DOHH2 (cell line): ENCODE measurements at regions not wholly inside any gene's neighbourhood (a gene's known extent, or its start where the extent isn't known, plus 50 kb on each side); places are given as distances from the start of the nearest gene placed in this dataset.

Experiments used
- CTCF ChIP-seq: fragments of 200-600 bp; sonication (generic); IDR thresholded peaks from one replicate; pipeline ENCODE4 v1.5.1; 2014; ENCODE audit warnings: antibody characterized with exemption, mild to moderate bottlenecking, low read depth, low read length; ENCODE audit not compliant: poor library complexity, severe bottlenecking
- EZH2phosphoT487 ChIP-seq: fragments of 200-600 bp; sonication (generic); IDR thresholded peaks from 2 replicates; pipeline ENCODE4 v1.6.1; 2017; ENCODE audit warnings: borderline replicate concordance, mild to moderate bottlenecking, antibody characterized with exemption, low read length, moderate library complexity, mixed read lengths

GRCh38 chr7:15035814-15036213 is 133.3 kb upstream of the DGKB start:
- TF ChIP-seq CTCF (no peak), EZH2phosphoT487 (no peak)
